HG03175 (cell line): ENCODE measurements at regions not wholly inside any gene's neighbourhood (a gene's known extent, or its start where the extent isn't known, plus 50 kb on each side); places are given as distances from the start of the nearest gene placed in this dataset.

Experiments used
- ATAC-seq: cut with Tn5 transposase; IDR thresholded peaks from one replicate; pipeline ENCODE4 v1.9.1; 2021; ENCODE audit warnings: mild to moderate bottlenecking, moderate library complexity; ENCODE audit not compliant: unreplicated experiment

GRCh38 chr3:146854523-146854922 lies 249.4 kb upstream of the PLSCR5 start:
- no peak for ATAC-seq

- no peak for ATAC-seq
Observed at GRCh38 chr3:146851665-146852064, 246.5 kb upstream of the PLSCR5 start.

GRCh38 chr3:146845361-146845760 lies 240.2 kb upstream of the PLSCR5 start:
- no peak for ATAC-seq

- no peak for ATAC-seq
Observed at GRCh38 chr3:146843476-146843875, 238.3 kb upstream of the PLSCR5 start.

- no peak for ATAC-seq
Observed at GRCh38 chr3:146839727-146840375, 234.7 kb upstream of the PLSCR5 start.

- no peak for ATAC-seq
Observed at GRCh38 chr3:146838221-146838620, 233.1 kb upstream of the PLSCR5 start.

- ATAC-seq, result no peak
Observed at GRCh38 chr3:146834917-146835316, 229.8 kb upstream of the PLSCR5 start.

- no peak for ATAC-seq
Observed at GRCh38 chr3:146832857-146833458, 227.8 kb upstream of the PLSCR5 start.

- ATAC-seq, result no peak
Observed at GRCh38 chr3:146831659-146832058, 226.5 kb upstream of the PLSCR5 start.

- ATAC-seq, result no peak
Observed at GRCh38 chr3:146830231-146830630, 225.1 kb upstream of the PLSCR5 start.

- ATAC-seq, result no peak
Observed at GRCh38 chr3:146827836-146828235, 222.7 kb upstream of the PLSCR5 start.

- no peak for ATAC-seq
Observed at GRCh38 chr3:146823622-146824021, 218.5 kb upstream of the PLSCR5 start.

GRCh38 chr3:146818866-146819265 lies 213.7 kb upstream of the PLSCR5 start:
- no peak for ATAC-seq

- ATAC-seq, result no peak
Observed at GRCh38 chr3:146818301-146818700, 213.2 kb upstream of the PLSCR5 start.

GRCh38 chr3:146817704-146818103 lies 212.6 kb upstream of the PLSCR5 start:
- no peak for ATAC-seq

- ATAC-seq, result no peak
Observed at GRCh38 chr3:146814601-146815315, 209.6 kb upstream of the PLSCR5 start.

- no peak for ATAC-seq
Observed at GRCh38 chr3:146813496-146813895, 208.3 kb upstream of the PLSCR5 start.

GRCh38 chr3:146803745-146804144 lies 198.6 kb upstream of the PLSCR5 start:
- ATAC-seq, result no peak

GRCh38 chr3:146801492-146801891 lies 196.3 kb upstream of the PLSCR5 start:
- ATAC-seq, result no peak

GRCh38 chr3:146800484-146800883 lies 195.3 kb upstream of the PLSCR5 start:
- ATAC-seq, result no peak

- ATAC-seq, result no peak
Observed at GRCh38 chr3:146796078-146796477, 190.9 kb upstream of the PLSCR5 start.

GRCh38 chr3:146783446-146783845 lies 178.3 kb upstream of the PLSCR5 start:
- ATAC-seq, result no peak
